GM19467 (cell line): ENCODE measurements at regions not wholly inside any gene's neighbourhood (a gene's known extent, or its start where the extent isn't known, plus 50 kb on each side); places are given as distances from the start of the nearest gene placed in this dataset.

Source experiments
- ATAC-seq: cut with Tn5 transposase; IDR thresholded peaks from one replicate; pipeline ENCODE4 v1.9.1; 2021; ENCODE audit warnings: mild to moderate bottlenecking, moderate library complexity; ENCODE audit not compliant: unreplicated experiment

DNA sequence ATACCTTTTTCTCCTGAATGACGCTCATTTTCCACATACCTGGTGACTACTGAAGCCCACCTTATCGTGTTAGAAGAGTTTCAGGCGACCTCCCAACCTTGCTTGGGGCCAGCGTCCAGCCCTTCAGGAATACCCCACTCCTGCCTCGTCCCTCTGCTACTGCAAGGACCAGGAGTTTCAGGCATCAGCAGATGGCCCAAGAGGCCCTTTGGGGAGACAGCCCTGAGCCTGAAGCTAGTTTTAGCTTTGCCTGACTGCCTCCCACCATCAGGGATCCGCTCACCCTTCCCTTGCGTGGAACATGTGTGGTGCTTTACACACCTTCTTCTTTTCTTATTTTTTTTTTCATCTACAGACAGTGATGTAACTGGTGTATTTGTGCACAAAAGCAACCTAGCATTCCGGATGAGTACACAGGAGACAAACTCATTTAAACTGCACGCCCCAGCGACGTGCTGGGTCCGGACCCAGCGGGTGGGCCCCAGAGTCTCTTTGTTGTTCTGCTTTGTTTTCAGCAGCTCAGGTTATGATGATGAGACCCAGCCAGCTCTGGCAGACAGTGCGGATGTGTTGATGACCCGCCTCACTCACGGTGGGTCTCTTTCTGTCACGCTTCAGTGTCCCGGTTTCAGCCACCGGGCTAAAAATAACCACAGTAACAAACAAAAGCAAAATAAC lies 242.4 kb downstream of the C16orf95 start:
- ATAC-seq, result peak; percentile 81

GRCh38 chr16:87075319-87075860 lies 241.8 kb downstream of the C16orf95 start:
- ATAC-seq, result no peak

DNA sequence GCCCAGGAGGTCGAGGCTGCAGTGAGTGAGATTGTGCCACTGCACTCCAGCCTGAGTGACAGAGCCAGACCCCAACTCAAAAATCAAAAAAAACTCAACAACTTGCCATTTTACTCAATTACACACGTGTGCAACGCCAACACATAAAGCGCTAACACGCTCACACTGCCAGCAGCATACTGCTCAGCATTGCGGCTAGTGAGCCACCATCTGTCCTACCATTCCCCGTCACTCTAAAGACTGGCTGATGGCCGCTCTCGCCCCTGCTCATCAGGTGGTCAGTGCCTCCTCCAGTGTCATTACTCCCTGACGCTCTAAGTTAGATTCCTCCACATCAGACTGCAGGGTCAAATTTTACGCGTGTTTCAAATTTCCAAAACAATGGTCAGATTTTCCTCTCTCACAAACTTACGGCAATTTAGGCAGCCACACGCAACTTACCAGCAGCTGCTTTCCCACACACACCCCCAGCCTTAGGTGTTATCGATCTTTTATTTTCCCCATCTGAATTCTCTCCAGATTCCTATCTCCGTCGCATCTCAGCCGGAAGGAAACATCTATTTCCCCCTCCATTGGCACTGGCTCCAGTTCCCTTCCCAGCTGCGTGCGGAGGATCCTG lies 240.8 kb downstream of the C16orf95 start:
- no peak for ATAC-seq

GRCh38 chr16:87076950-87077749 lies 240.0 kb downstream of the C16orf95 start:
- no peak for ATAC-seq

DNA sequence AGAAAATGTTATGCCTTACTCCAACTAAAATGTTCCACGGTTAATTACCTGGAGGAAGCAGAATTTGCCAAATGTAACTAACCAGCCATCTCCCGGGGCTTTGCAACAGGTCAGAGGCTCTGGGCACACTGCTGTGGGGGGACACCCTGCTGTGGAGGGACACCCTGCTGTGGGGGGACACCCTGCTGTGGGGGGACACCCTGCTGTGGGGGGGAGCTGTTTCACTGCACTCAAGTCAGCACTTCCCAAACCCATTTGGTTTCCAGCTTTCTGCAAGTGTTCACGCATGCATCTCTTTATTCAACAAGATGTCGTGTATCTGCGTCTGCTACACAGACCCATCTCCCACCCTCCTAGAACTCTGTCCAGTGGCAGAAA lies 239.5 kb downstream of the C16orf95 start:
- no peak for ATAC-seq

DNA sequence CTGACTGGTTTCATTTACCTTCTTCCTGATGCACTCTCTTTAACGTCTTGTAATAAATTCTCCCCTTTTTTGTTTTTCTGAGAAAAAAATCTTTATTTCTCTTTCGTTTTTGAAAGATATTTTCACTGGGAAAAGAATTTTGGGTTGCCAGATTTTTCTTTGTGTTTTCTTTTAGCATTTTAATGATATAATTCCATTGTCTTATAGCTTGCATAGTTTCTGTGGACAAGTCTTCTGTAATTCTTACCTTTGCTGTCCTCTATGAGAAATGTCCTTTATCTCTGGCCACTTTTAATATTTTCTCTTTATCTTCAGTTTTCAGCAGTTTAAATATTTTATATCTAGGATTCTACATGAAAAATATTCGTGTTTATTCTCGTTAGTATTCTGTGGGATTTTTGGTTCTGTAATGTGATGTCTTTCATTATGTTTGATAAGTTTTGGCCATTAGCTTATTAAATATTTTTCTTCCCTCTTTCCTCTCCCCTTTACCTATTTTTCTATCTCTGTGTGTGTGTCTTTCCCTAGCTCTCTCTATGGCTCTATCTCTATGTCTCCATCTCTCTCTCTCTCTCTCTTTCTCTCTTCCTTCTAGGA lies 236.5 kb downstream of the C16orf95 start:
- ATAC-seq, result no peak

- no peak for ATAC-seq
These were observed 231.8 kb downstream of the C16orf95 start for GRCh38 chr16:87085441-87085840.

GRCh38 chr16:87086156-87086555 lies 231.0 kb downstream of the C16orf95 start:
- ATAC-seq, result no peak

GRCh38 chr16:87086575-87086974 lies 230.6 kb downstream of the C16orf95 start:
- no peak for ATAC-seq

DNA sequence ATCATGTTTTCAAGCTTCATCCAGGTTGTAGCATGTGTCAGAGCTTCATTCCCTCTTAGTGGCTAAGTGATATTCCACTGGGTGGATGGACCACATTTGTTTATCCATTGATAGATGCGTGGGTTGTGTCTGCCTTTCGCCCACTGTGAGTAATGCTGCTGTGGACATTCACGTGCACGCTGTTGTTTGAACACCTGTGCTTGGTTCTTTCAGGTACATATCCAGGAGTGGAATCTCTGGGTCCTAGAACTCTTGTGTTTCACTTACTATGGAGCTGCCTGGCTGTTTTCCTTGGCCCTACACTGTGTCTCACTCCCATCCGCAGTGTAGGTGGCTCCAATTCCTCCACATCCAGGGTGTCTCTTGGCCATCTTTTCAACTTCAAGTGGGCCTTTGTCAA lies 224.2 kb downstream of the C16orf95 start:
- ATAC-seq, result no peak

DNA sequence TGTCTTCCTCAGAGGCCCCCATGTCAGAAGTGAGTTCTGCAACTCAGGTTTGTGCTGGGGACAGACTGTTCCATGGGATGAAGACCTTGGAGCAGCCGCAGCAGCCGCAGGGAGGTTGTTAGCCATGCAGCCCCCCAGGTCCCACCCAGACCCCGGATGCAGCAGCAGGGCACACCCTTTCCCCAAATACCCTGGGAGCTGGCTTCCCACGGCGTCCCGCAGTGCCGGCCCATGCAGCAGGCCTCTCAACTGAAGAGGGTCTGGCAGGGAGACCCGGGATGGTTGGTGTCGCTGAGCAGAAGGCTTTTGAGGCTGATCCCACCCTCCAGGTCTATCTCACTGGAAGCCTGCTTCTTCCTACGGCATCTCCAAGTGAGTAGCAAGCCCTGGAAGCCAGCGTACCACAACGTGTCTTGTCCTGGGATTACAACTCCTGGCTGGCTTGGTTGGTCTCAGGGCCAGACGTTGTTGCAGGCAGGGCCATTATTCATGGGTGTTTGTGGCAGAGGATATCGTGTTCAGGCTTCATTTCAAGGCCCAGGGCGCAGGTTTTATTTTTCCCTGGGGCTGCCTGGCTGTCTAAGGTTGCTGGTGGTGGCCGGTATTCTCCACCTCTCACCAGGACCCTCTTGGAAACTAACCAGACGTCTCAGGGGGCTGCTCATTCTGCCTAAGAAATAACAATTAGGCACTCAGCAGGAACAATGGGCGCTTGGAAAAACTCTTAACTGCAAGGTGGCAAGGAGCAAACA lies 223.2 kb downstream of the C16orf95 start:
- no peak for ATAC-seq

DNA sequence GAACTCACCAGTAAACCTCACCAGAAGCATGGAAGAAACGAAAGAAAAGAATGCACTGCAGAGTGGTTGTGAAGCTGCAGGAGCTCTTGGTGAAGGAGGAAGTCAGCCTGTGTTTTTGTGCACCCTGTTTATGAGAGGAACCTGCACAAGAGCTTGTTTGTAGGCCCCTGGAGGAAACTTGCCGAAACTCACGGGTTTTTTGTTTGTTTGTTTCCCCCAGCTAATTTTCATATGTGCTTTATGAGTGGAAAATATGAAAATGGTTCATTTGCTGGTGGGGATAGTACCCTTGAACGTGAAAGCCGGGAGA lies 222.7 kb downstream of the C16orf95 start:
- ATAC-seq, result no peak

GRCh38 chr16:87095271-87095670 lies 221.9 kb downstream of the C16orf95 start:
- ATAC-seq, result no peak

GRCh38 chr16:87096746-87097333 lies 220.4 kb downstream of the C16orf95 start:
- ATAC-seq, result no peak

DNA sequence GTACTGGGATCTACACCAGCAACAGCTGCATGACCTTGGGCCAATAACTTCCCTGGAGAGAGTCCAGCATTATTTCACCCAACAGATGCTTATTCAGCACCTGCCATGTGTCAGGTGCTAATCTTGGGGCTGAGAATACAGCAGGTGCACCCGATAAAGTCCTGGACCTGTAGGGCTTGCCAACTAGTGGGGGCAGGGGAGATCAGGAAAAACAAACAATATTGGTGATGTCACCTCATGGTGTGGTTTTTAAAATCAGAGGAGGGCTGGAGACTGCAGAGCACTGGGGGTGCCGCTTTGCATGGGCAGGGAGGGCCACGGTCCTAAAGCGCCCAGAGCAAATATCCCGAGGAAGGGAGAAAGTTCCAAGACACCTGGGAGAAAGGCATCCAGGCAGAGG lies 218.8 kb downstream of the C16orf95 start:
- ATAC-seq, result no peak

GRCh38 chr16:87098976-87099720 lies 218.0 kb downstream of the C16orf95 start:
- ATAC-seq, result no peak

DNA sequence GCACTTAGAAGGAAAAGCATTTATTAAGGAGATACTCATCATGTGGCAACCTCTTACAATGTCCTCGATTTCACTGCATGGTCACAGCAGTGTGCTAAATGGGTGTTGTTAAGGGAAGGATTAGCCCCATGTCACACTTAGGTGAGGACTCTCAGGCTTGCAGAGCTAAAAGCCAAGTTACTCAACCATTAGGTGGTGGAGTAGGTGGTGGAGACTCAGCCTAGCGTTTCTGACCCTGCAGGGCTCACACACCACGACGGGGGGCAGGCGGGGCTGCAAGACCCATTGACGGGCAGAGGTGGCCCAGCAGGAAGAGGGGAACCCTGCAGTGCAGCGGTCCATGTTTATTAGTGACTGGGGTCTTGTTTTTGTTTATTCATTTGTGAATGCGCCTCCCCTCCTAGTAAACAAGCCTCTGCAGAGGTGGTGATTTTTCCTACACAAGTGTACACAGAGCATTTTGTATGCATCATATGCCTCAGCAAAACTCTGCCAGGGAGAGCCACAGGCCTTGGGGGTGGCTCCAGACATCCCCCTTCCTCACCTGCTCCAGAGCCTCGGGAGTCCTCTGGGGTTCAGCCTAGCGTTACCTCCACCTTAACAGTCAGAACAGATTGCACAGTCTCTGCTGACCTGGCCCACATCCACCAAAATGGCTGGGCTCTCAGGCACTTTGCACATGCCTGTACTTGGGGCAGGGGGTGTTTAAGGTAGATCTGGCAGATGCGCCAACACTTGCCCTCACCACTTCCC lies 216.7 kb downstream of the C16orf95 start:
- no peak for ATAC-seq

GRCh38 chr16:87101903-87102302 lies 215.3 kb downstream of the C16orf95 start:
- no peak for ATAC-seq

DNA sequence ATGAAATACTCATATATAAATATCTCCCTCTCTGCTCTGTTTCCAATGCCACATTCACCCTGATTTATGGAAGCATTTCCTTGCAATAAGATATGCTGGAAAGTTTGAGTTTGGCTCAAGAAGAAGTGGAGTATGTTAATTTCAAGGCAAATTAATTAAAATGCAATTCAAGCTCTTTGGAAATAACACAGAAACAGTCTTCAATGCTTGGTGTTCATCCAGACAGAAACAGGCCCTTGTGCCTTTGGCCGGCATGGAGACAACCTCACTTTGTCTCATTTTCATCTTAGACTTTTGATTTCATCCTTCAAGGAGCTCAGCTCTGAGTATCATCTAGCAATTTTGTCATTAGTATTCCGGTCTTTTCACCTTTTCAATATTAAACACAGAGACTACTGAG lies 210.0 kb downstream of the C16orf95 start:
- no peak for ATAC-seq
